ENCODE measurements at regions not wholly inside any gene's neighbourhood (a gene's known extent, or its start where the extent isn't known, plus 50 kb on each side); places are given as distances from the start of the nearest gene placed in this dataset.

- TF ChIP-seq ZNF219 (CRISPR knock-in tag; IDR thresholded peaks at IDR 0.05; ENCODE audit: borderline replicate concordance) (no peak), CREB1 (CRISPR knock-in tag; IDR thresholded peaks at IDR 0.05) (no peak), ZNF416 (CRISPR knock-in tag; IDR thresholded peaks at IDR 0.05) (no peak), HMGXB4 (CRISPR knock-in tag; IDR thresholded peaks at IDR 0.05) (no peak)
Measured at GRCh38 chr18:76678248-76678647, 144.1 kb upstream of the ZNF236 start.
